Activated B cell treated with CpG ODN at 0.5 μM for 24 hours (primary cell): ENCODE measurements at regions not wholly inside any gene's neighbourhood (a gene's known extent, or its start where the extent isn't known, plus 50 kb on each side); places are given as distances from the start of the nearest gene placed in this dataset.
"Not testable (repeated sequence)": the region's sequence is repeated elsewhere in the genome, so short reads cannot be mapped to it uniquely, and the experiment has no call there.

ENCODE experiments used
- ATAC-seq: fragments of 200-7000 bp; cut with Tn5 transposase; one replicate; pipeline ENCODE4 v1.10.0; 2021; ENCODE audit warnings: low read depth, mild to moderate bottlenecking, moderate library complexity
- CTCF ChIA-PET: fragments of 350-600 bp; sonication (Branson Sonifier 250); formaldehyde crosslinking; loops from one replicate; lab custom pipeline; 2021; ENCODE audit warnings: antibody characterized with exemption; lab: Charles Lee
- POLR2A ChIA-PET: fragments of 350-600 bp; sonication (Branson Sonifier 250); formaldehyde crosslinking; loops from one replicate; lab custom pipeline; 2021; ENCODE audit warnings: antibody characterized with exemption; lab: Charles Lee
- DNase-seq: peaks from one replicate; pipeline ENCODE4 v3.0.0; 2022
- H3K27ac Mint-ChIP-seq: one replicate; pipeline ENCODE4 v1.8.0; 2020; ENCODE audit warnings: mixed read lengths
- H3K27me3 Mint-ChIP-seq: one replicate; pipeline ENCODE4 v1.8.0; 2021; ENCODE audit warnings: mixed read lengths
- H3K36me3 Mint-ChIP-seq: one replicate; pipeline ENCODE4 v1.8.0; 2021; ENCODE audit warnings: low read depth, mixed read lengths
- H3K4me1 Mint-ChIP-seq: one replicate; pipeline ENCODE4 v1.8.0; 2021; ENCODE audit warnings: mixed read lengths
- H3K4me3 Mint-ChIP-seq: one replicate; pipeline ENCODE4 v1.8.0; 2020; ENCODE audit warnings: mild to moderate bottlenecking, mixed read lengths
- H3K9me3 Mint-ChIP-seq: one replicate; pipeline ENCODE4 v1.8.0; 2020; ENCODE audit warnings: mixed read lengths
- intact Hi-C: fragments of 100-400 bp; cut with micrococcal nuclease; formaldehyde crosslinking; loops from one replicate; pipeline ENCODE4 v1.15.1; 2024
- TF ChIP-seq, protein P1 (sequence below): fragments of 200-600 bp; IDR thresholded peaks from one replicate; pipeline ENCODE4 v1.8.0; 2022; ENCODE audit warnings: antibody characterized with exemption, mild to moderate bottlenecking

DNA sequence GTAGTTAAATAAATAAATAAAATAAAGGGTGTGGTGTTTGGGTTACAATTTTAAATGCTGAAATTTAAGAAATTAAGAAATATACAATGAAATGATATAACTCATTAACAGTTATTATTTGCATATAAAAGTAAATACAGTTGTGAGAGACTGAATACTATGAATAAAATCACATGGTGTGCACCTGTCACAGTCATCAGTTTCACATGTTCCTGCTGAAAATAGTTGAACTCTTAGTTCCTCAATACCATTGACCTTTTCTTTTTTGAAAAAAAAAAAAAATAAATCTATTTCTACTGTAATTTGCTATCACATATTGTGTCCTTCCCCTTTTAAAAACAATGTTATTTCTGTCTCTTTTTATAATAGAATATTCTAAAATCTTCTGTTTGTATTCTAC lies 130.9 kb upstream of the CHD1 start:
- Mint-ChIP-seq H3K36me3 (no peaks in the 10 kb centered on the region), H3K9me3 (no peaks in the 10 kb centered on the region), H3K4me1 (peaks cover 52% of the 10 kb centered on the region), H3K27me3 (no peaks in the 10 kb centered on the region), H3K4me3 (no peak overlapping the region), H3K27ac (no peak overlapping the region)
- TF ChIP-seq, protein P1, sequence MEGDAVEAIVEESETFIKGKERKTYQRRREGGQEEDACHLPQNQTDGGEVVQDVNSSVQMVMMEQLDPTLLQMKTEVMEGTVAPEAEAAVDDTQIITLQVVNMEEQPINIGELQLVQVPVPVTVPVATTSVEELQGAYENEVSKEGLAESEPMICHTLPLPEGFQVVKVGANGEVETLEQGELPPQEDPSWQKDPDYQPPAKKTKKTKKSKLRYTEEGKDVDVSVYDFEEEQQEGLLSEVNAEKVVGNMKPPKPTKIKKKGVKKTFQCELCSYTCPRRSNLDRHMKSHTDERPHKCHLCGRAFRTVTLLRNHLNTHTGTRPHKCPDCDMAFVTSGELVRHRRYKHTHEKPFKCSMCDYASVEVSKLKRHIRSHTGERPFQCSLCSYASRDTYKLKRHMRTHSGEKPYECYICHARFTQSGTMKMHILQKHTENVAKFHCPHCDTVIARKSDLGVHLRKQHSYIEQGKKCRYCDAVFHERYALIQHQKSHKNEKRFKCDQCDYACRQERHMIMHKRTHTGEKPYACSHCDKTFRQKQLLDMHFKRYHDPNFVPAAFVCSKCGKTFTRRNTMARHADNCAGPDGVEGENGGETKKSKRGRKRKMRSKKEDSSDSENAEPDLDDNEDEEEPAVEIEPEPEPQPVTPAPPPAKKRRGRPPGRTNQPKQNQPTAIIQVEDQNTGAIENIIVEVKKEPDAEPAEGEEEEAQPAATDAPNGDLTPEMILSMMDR: no peak
- intact Hi-C loops: loop anchor here (1.0 to 5.0 kb wide), 7 partner anchors 27 to 1827 kb away; no protein-coding TSS in a partner anchor
- DNase-seq (no peak), ATAC-seq (peak; percentile 74)
- POLR2A ChIA-PET: interaction anchor here (0.7 to 1.0 kb wide), 3 partner anchors 130 to 134 kb away, joined by 3 to 4 read pairs (median 3); partner anchors contain the start of gene CHD1
- CTCF ChIA-PET: interaction anchor here (1.0 to 5.5 kb wide), 8 partner anchors 11 to 1829 kb away, joined by 3 to 44 read pairs (median 6); no protein-coding TSS in a partner anchor

- H3K9me3 Mint-ChIP-seq: no peaks in the 10 kb centered on the region
- peaks cover 52% of the 10 kb centered on the region for H3K4me1 Mint-ChIP-seq
- H3K36me3 Mint-ChIP-seq: no peaks in the 10 kb centered on the region
- TF ChIP-seq, protein P1: no peak
- ChIA-PET CTCF (interaction anchor here (1.1 to 5.5 kb wide), 4 partner anchors 21 to 154 kb away, joined by 3 to 44 read pairs (median 20); no protein-coding TSS in a partner anchor), POLR2A (interaction anchor here (0.5 to 0.7 kb wide), 2 partner anchors 31 to 46 kb away, joined by 3 to 6 read pairs; no protein-coding TSS in a partner anchor)
- no peak for ATAC-seq
- no peak overlapping the region for H3K4me3 Mint-ChIP-seq
- no peak overlapping the region for H3K27ac Mint-ChIP-seq
- H3K27me3 Mint-ChIP-seq: no peaks in the 10 kb centered on the region
- DNase-seq: no peak
- intact Hi-C loops: no loop called here
Measured at GRCh38 chr5:99058466-99058865, 129.7 kb upstream of the CHD1 start.

GRCh38 chr5:99054972-99055371 lies 126.2 kb upstream of the CHD1 start:
- H3K4me3 Mint-ChIP-seq: no peak overlapping the region
- ATAC-seq: no peak
- POLR2A ChIA-PET: no interaction called here

GRCh38 chr5:99045871-99046270 lies 117.1 kb upstream of the CHD1 start:
- intact Hi-C loops: no loop called here
- CTCF ChIA-PET: interaction anchor here (2.0 kb wide), 1 partner anchor 15 kb away, joined by 7 read pairs; no protein-coding TSS in a partner anchor
- peaks cover 3% of the 10 kb centered on the region for H3K9me3 Mint-ChIP-seq
- TF ChIP-seq, protein P1: no peak
- no peak overlapping the region for H3K27ac Mint-ChIP-seq
- H3K4me1 Mint-ChIP-seq: peaks cover 11% of the 10 kb centered on the region
- ATAC-seq (no peak), DNase-seq (no peak)
- H3K36me3 Mint-ChIP-seq: peaks cover 1% of the 10 kb centered on the region
- POLR2A ChIA-PET: interaction anchor here (0.5 kb wide), 1 partner anchor 128 kb away, joined by 4 read pairs; no protein-coding TSS in a partner anchor
- H3K4me3 Mint-ChIP-seq: no peak overlapping the region
- no peaks in the 10 kb centered on the region for H3K27me3 Mint-ChIP-seq

More at GRCh38 chr5:99054972-99055371, 126.2 kb upstream of the CHD1 start:
- Mint-ChIP-seq H3K4me1 (peaks cover 32% of the 10 kb centered on the region), H3K36me3 (no peaks in the 10 kb centered on the region), H3K9me3 (no peaks in the 10 kb centered on the region), H3K27me3 (no peaks in the 10 kb centered on the region), H3K27ac (no peak overlapping the region)
- TF ChIP-seq, protein P1: no peak
- no peak for DNase-seq
- CTCF ChIA-PET: interaction anchor here (0.8 kb wide), 1 partner anchor 22 kb away, joined by 3 read pairs; no protein-coding TSS in a partner anchor
- intact Hi-C loops: no loop called here

GRCh38 chr5:99043257-99043656 lies 114.5 kb upstream of the CHD1 start:
- intact Hi-C loops, H3K4me3 Mint-ChIP-seq, ATAC-seq, H3K27ac Mint-ChIP-seq, DNase-seq, H3K27me3 Mint-ChIP-seq, POLR2A ChIA-PET: not testable (repeated sequence)
- Mint-ChIP-seq H3K9me3 (peaks cover 19% of the 10 kb centered on the region), H3K4me1 (peaks cover 29% of the 10 kb centered on the region), H3K36me3 (peaks cover 16% of the 10 kb centered on the region)
- CTCF ChIA-PET: interaction anchor here (1.5 kb wide), 1 partner anchor 18 kb away, joined by 3 read pairs; no protein-coding TSS in a partner anchor
